GM23338 (cell line): ENCODE measurements at regions not wholly inside any gene's neighbourhood (a gene's known extent, or its start where the extent isn't known, plus 50 kb on each side); places are given as distances from the start of the nearest gene placed in this dataset.

Experiments
- ATAC-seq: fragments of 200-7000 bp; cut with Tn5 transposase; 3 replicates; pipeline ENCODE4 v1.9.1; 2020
- DNase-seq: peaks from one replicate; pipeline ENCODE4 v3.0.0-alpha.2; 2015; ENCODE audit warnings: low spot score
- H2AFZ ChIP-seq: fragments of 200-600 bp; sonication (generic); 2 replicates; pipeline ENCODE4 v1.8.0; 2016; ENCODE audit warnings: antibody characterized with exemption, mild to moderate bottlenecking, moderate library complexity
- H3F3A ChIP-seq: fragments of 200-600 bp; sonication (generic); replicated peaks from 2 replicates; pipeline ENCODE4 v1.8.0; 2017; ENCODE audit warnings: antibody characterized with exemption, mixed run types, low read depth
- H3K27ac ChIP-seq: fragments of 200-600 bp; sonication (generic); 2 replicates; pipeline ENCODE4 v1.6.1; 2016; ENCODE audit warnings: low read depth
- H3K27me3 ChIP-seq: fragments of 200-600 bp; sonication (generic); 2 replicates; pipeline ENCODE4 v1.8.0; 2016; ENCODE audit warnings: mild to moderate bottlenecking, mixed run types, moderate library complexity; ENCODE audit not compliant: insufficient read depth
- H3K36me3 ChIP-seq: fragments of 200-600 bp; sonication (generic); 2 replicates; pipeline ENCODE4 v1.8.0; 2016; ENCODE audit warnings: mild to moderate bottlenecking; ENCODE audit not compliant: insufficient read depth
- H3K4me1 ChIP-seq: fragments of 200-600 bp; sonication (generic); 2 replicates; pipeline ENCODE4 v1.8.0; 2016; ENCODE audit warnings: mild to moderate bottlenecking, moderate library complexity; ENCODE audit not compliant: insufficient read depth
- H3K4me2 ChIP-seq: fragments of 200-600 bp; sonication (generic); 2 replicates; pipeline ENCODE4 v1.7.1; 2017; ENCODE audit warnings: mixed run types
- H3K4me3 ChIP-seq: fragments of 200-600 bp; sonication (generic); 2 replicates; pipeline ENCODE4 v1.6.1; 2016; ENCODE audit warnings: mixed run types
- H3K79me2 ChIP-seq: fragments of 200-600 bp; sonication (generic); replicated peaks from 2 replicates; pipeline ENCODE4 v1.8.0; 2017; ENCODE audit warnings: mild to moderate bottlenecking; ENCODE audit not compliant: insufficient read depth
- H3K9me2 ChIP-seq: fragments of 200-600 bp; sonication (generic); 2 replicates; pipeline ENCODE4 v1.8.0; 2017; ENCODE audit not compliant: insufficient read depth
- H4K20me1 ChIP-seq: fragments of 200-600 bp; sonication (generic); replicated peaks from 2 replicates; pipeline ENCODE4 v1.8.0; 2017; ENCODE audit warnings: mild to moderate bottlenecking; ENCODE audit not compliant: insufficient read depth
- H3K27ac Mint-ChIP-seq: 2 replicates; pipeline ENCODE4 v1.8.0; 2020; ENCODE audit warnings: inconsistent platforms, mild to moderate bottlenecking, moderate library complexity, mixed read lengths
- H3K27me3 Mint-ChIP-seq: 3 replicates; pipeline ENCODE4 v1.8.0; 2022; ENCODE audit warnings: low read depth, mild to moderate bottlenecking, moderate library complexity, mixed read lengths, inconsistent platforms; ENCODE audit not compliant: insufficient read depth, poor library complexity
- H3K36me3 Mint-ChIP-seq: 3 replicates; pipeline ENCODE4 v1.8.0; 2021; ENCODE audit warnings: low read depth, mild to moderate bottlenecking, inconsistent platforms, moderate library complexity, mixed read lengths
- H3K4me1 Mint-ChIP-seq: 3 replicates; pipeline ENCODE4 v1.8.0; 2020; ENCODE audit warnings: mild to moderate bottlenecking, inconsistent platforms, mixed read lengths
- H3K4me3 Mint-ChIP-seq: 3 replicates; pipeline ENCODE4 v1.8.0; 2021; ENCODE audit warnings: moderate library complexity, mild to moderate bottlenecking, inconsistent platforms, mixed read lengths
- H3K9me3 Mint-ChIP-seq: 3 replicates; pipeline ENCODE4 v1.8.0; 2020; ENCODE audit warnings: moderate library complexity, mild to moderate bottlenecking, inconsistent platforms, mixed read lengths
- CREB1 ChIP-seq: fragments of 250-450 bp; sonication (Bioruptor Pico); IDR thresholded peaks from 2 replicates; pipeline ENCODE4 v1.5.0; 2020; ENCODE audit warnings: low read depth, mild to moderate bottlenecking, moderate library complexity
- JUNB ChIP-seq: IDR thresholded peaks from one replicate; pipeline ENCODE4 v1.6.1; 2016; ENCODE audit warnings: antibody characterized with exemption; ENCODE audit not compliant: unreplicated experiment
- NANOG ChIP-seq: IDR thresholded peaks from 2 replicates; pipeline ENCODE4 v1.6.1; 2016; ENCODE audit warnings: antibody characterized with exemption, borderline replicate concordance
- ZNF114 ChIP-seq: fragments of 250-450 bp; sonication (Bioruptor Pico); IDR thresholded peaks from 2 replicates; pipeline ENCODE4 v1.5.0; 2020; ENCODE audit warnings: mild to moderate bottlenecking, moderate library complexity
- ZNF331 ChIP-seq: fragments of 250-450 bp; sonication (Bioruptor Pico); IDR thresholded peaks from 2 replicates; pipeline ENCODE4 v1.5.0; 2020; ENCODE audit warnings: low read depth, mild to moderate bottlenecking, moderate library complexity
- TF ChIP-seq, protein P1 (sequence below): IDR thresholded peaks from 2 replicates; pipeline ENCODE4 v1.6.1; 2016; ENCODE audit warnings: antibody characterized with exemption
- TF ChIP-seq, protein P2 (sequence below): IDR thresholded peaks from one replicate; pipeline ENCODE4 v1.6.1; 2018; ENCODE audit warnings: antibody characterized with exemption; ENCODE audit not compliant: unreplicated experiment
- TF ChIP-seq, protein P3 (sequence below): fragments of 250-450 bp; sonication (Bioruptor Pico); IDR thresholded peaks from 2 replicates; pipeline ENCODE4 v1.5.0; 2020; ENCODE audit warnings: mild to moderate bottlenecking, moderate library complexity

DNA sequence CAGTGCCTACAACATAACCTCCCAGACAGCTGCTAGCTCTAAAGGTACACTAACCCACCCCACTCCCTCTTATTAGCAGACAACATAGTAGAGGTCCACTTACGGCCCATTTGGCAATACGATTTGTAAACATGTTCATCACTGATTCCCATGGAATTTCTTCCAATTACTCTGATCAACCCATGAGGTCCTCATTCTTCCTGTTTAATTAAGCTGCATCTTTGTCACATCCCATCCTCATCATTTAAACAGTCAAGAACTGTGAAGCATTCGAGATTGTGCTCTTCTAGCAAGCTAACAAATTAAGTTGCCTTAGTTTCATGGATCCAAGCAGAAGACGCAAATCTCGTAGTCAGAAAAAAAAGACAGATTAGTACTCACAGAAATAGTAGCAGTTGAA, 622.2 kb upstream of the VSTM2A start:
- Mint-ChIP-seq H3K4me3 (no peak overlapping the region), H3K36me3 (no peaks in the 10 kb centered on the region; the same call in 2 of the 3 replicates), H3K9me3 (no peaks in the 10 kb centered on the region), H3K27me3 (no peaks in the 10 kb centered on the region), H3K27ac (no peak overlapping the region), H3K4me1 (no peaks in the 10 kb centered on the region)
- H3K4me3 ChIP-seq, result no peak overlapping the region
- no peaks in the 10 kb centered on the region for H4K20me1 ChIP-seq
- no peak for ATAC-seq
- no peak for DNase-seq
- H2AFZ ChIP-seq, result no peak overlapping the region
- H3K4me1 ChIP-seq, result no peaks in the 10 kb centered on the region
- TF ChIP-seq NANOG (no peak), ZNF331 (CRISPR knock-in tag) (no peak)
- TF ChIP-seq, protein P1, sequence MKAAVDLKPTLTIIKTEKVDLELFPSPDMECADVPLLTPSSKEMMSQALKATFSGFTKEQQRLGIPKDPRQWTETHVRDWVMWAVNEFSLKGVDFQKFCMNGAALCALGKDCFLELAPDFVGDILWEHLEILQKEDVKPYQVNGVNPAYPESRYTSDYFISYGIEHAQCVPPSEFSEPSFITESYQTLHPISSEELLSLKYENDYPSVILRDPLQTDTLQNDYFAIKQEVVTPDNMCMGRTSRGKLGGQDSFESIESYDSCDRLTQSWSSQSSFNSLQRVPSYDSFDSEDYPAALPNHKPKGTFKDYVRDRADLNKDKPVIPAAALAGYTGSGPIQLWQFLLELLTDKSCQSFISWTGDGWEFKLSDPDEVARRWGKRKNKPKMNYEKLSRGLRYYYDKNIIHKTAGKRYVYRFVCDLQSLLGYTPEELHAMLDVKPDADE, result no peak
- TF ChIP-seq, protein P2, sequence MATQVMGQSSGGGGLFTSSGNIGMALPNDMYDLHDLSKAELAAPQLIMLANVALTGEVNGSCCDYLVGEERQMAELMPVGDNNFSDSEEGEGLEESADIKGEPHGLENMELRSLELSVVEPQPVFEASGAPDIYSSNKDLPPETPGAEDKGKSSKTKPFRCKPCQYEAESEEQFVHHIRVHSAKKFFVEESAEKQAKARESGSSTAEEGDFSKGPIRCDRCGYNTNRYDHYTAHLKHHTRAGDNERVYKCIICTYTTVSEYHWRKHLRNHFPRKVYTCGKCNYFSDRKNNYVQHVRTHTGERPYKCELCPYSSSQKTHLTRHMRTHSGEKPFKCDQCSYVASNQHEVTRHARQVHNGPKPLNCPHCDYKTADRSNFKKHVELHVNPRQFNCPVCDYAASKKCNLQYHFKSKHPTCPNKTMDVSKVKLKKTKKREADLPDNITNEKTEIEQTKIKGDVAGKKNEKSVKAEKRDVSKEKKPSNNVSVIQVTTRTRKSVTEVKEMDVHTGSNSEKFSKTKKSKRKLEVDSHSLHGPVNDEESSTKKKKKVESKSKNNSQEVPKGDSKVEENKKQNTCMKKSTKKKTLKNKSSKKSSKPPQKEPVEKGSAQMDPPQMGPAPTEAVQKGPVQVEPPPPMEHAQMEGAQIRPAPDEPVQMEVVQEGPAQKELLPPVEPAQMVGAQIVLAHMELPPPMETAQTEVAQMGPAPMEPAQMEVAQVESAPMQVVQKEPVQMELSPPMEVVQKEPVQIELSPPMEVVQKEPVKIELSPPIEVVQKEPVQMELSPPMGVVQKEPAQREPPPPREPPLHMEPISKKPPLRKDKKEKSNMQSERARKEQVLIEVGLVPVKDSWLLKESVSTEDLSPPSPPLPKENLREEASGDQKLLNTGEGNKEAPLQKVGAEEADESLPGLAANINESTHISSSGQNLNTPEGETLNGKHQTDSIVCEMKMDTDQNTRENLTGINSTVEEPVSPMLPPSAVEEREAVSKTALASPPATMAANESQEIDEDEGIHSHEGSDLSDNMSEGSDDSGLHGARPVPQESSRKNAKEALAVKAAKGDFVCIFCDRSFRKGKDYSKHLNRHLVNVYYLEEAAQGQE, result no peak
- no peaks in the 10 kb centered on the region for H3K27me3 ChIP-seq
- no peaks in the 10 kb centered on the region for H3K79me2 ChIP-seq
- H3F3A ChIP-seq, result no peaks in the 10 kb centered on the region
- H3K27ac ChIP-seq, result no peak overlapping the region
- H3K4me2 ChIP-seq, result no peak overlapping the region
- H3K9me2 ChIP-seq, result peaks cover 3% of the 10 kb centered on the region; the same call in 1 of the 2 replicates
- no peaks in the 10 kb centered on the region for H3K36me3 ChIP-seq

DNA sequence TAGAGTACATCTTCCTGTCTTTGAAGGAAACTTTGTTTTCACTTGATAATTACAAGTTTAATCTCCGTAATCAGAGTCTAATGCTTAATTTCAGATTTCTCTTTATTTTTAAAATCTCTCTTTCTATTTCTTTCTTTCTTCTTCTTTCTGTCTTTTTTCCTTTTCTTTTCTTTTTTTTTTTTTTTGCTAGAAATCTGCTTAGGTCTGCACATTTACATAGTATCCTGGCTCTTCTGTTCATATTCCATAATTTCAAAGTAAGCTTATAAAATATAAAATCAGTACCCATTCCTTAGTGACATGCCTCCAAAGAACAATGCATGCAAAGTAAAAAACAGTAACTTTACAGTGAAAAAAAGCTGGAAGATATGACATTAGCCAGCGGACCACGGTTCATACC, 601.7 kb upstream of the VSTM2A start:
- H3K27me3 ChIP-seq, result no peaks in the 10 kb centered on the region
- H3K79me2 ChIP-seq, result no peaks in the 10 kb centered on the region
- H2AFZ ChIP-seq, result peak overlapping the region; percentile 63
- Mint-ChIP-seq H3K36me3 (no peaks in the 10 kb centered on the region), H3K27ac (no peak overlapping the region), H3K4me1 (no peaks in the 10 kb centered on the region), H3K4me3 (no peak overlapping the region), H3K27me3 (no peaks in the 10 kb centered on the region), H3K9me3 (no peaks in the 10 kb centered on the region)
- H3K4me2 ChIP-seq, result no peak overlapping the region
- no peak overlapping the region for H3K4me3 ChIP-seq
- no peak for ATAC-seq
- no peak overlapping the region for H3K27ac ChIP-seq
- H4K20me1 ChIP-seq, result no peaks in the 10 kb centered on the region
- no peaks in the 10 kb centered on the region for H3F3A ChIP-seq
- DNase-seq, result no peak
- peaks cover 3% of the 10 kb centered on the region; the same call in 1 of the 2 replicates for H3K9me2 ChIP-seq
- no peaks in the 10 kb centered on the region for H3K4me1 ChIP-seq
- H3K36me3 ChIP-seq, result no peaks in the 10 kb centered on the region
- TF ChIP-seq NANOG (no peak), JUNB (no peak), ZNF114 (CRISPR knock-in tag) (no peak), ZNF331 (CRISPR knock-in tag) (no peak), CREB1 (no peak)
- TF ChIP-seq, protein P3, sequence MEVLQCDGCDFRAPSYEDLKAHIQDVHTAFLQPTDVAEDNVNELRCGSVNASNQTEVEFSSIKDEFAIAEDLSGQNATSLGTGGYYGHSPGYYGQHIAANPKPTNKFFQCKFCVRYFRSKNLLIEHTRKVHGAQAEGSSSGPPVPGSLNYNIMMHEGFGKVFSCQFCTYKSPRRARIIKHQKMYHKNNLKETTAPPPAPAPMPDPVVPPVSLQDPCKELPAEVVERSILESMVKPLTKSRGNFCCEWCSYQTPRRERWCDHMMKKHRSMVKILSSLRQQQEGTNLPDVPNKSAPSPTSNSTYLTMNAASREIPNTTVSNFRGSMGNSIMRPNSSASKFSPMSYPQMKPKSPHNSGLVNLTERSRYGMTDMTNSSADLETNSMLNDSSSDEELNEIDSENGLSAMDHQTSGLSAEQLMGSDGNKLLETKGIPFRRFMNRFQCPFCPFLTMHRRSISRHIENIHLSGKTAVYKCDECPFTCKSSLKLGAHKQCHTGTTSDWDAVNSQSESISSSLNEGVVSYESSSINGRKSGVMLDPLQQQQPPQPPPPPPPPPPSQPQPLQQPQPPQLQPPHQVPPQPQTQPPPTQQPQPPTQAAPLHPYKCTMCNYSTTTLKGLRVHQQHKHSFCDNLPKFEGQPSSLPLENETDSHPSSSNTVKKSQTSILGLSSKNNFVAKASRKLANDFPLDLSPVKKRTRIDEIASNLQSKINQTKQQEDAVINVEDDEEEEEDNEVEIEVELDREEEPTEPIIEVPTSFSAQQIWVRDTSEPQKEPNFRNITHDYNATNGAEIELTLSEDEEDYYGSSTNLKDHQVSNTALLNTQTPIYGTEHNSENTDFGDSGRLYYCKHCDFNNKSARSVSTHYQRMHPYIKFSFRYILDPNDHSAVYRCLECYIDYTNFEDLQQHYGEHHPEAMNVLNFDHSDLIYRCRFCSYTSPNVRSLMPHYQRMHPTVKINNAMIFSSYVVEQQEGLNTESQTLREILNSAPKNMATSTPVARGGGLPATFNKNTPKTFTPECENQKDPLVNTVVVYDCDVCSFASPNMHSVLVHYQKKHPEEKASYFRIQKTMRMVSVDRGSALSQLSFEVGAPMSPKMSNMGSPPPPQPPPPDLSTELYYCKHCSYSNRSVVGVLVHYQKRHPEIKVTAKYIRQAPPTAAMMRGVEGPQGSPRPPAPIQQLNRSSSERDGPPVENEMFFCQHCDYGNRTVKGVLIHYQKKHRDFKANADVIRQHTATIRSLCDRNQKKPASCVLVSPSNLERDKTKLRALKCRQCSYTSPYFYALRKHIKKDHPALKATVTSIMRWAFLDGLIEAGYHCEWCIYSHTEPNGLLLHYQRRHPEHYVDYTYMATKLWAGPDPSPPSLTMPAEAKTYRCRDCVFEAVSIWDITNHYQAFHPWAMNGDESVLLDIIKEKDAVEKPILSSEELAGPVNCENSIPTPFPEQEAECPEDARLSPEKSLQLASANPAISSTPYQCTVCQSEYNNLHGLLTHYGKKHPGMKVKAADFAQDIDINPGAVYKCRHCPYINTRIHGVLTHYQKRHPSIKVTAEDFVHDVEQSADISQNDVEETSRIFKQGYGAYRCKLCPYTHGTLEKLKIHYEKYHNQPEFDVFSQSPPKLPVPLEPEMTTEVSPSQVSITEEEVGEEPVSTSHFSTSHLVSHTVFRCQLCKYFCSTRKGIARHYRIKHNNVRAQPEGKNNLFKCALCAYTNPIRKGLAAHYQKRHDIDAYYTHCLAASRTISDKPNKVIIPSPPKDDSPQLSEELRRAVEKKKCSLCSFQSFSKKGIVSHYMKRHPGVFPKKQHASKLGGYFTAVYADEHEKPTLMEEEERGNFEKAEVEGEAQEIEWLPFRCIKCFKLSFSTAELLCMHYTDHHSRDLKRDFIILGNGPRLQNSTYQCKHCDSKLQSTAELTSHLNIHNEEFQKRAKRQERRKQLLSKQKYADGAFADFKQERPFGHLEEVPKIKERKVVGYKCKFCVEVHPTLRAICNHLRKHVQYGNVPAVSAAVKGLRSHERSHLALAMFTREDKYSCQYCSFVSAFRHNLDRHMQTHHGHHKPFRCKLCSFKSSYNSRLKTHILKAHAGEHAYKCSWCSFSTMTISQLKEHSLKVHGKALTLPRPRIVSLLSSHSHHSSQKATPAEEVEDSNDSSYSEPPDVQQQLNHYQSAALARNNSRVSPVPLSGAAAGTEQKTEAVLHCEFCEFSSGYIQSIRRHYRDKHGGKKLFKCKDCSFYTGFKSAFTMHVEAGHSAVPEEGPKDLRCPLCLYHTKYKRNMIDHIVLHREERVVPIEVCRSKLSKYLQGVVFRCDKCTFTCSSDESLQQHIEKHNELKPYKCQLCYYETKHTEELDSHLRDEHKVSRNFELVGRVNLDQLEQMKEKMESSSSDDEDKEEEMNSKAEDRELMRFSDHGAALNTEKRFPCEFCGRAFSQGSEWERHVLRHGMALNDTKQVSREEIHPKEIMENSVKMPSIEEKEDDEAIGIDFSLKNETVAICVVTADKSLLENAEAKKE, result no peak
- TF ChIP-seq, protein P1, result no peak
